AG09319 (cell line): ENCODE measurements at regions not wholly inside any gene's neighbourhood (a gene's known extent, or its start where the extent isn't known, plus 50 kb on each side); places are given as distances from the start of the nearest gene placed in this dataset.

Experiments used
- DNase-seq: peaks from one replicate; pipeline ENCODE4 v3.0.0-alpha.2; 2010; ENCODE audit warnings: low read depth; ENCODE audit errors: extremely low read depth
- TF ChIP-seq, protein P1 (sequence below): IDR thresholded peaks from 2 replicates; pipeline ENCODE4 v1.5.1; 2011; ENCODE audit warnings: low read depth, mild to moderate bottlenecking, inconsistent platforms, low read length, moderate library complexity

DNA sequence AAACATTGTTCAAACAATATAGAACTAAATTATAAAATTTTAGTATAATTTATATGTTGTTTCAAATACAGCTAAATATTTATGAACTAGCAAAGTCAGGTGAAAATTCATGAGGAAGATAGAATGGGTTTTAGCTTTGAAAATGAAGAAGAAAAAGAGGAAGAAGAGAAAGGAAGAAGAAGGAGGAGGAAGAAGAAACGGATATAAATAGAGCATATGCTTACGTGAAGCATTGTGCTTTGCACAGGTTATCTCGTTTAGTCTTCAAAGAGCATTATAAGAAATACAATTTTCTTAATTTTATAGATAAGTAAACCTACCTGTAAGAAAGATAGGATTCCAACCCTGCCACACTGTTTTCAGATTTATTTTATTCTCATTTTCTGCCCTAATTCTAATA lies 620.6 kb upstream of the DAB2 start:
- TF ChIP-seq, protein P1, sequence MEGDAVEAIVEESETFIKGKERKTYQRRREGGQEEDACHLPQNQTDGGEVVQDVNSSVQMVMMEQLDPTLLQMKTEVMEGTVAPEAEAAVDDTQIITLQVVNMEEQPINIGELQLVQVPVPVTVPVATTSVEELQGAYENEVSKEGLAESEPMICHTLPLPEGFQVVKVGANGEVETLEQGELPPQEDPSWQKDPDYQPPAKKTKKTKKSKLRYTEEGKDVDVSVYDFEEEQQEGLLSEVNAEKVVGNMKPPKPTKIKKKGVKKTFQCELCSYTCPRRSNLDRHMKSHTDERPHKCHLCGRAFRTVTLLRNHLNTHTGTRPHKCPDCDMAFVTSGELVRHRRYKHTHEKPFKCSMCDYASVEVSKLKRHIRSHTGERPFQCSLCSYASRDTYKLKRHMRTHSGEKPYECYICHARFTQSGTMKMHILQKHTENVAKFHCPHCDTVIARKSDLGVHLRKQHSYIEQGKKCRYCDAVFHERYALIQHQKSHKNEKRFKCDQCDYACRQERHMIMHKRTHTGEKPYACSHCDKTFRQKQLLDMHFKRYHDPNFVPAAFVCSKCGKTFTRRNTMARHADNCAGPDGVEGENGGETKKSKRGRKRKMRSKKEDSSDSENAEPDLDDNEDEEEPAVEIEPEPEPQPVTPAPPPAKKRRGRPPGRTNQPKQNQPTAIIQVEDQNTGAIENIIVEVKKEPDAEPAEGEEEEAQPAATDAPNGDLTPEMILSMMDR, result no peak
- no peak for DNase-seq

DNA sequence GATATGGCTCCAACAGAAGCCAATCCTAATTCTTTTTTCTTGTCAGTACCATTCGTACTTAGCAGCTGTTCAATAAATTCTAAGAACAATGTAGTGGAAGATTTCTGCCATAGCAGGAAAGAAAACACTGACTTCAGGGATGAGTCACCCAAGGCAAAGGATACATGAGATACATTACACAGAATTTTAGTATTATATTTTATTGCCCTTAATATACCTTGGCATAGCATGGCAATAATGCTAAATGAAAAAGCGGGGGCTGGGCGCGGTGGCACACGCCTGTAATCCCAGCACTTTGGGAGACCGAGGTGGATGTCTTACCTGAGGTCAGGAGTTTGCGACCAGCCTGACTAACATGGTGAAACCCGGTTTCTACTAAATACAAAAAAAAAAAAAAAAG lies 619.1 kb upstream of the DAB2 start:
- TF ChIP-seq, protein P1, result no peak
- DNase-seq, result no peak

DNA sequence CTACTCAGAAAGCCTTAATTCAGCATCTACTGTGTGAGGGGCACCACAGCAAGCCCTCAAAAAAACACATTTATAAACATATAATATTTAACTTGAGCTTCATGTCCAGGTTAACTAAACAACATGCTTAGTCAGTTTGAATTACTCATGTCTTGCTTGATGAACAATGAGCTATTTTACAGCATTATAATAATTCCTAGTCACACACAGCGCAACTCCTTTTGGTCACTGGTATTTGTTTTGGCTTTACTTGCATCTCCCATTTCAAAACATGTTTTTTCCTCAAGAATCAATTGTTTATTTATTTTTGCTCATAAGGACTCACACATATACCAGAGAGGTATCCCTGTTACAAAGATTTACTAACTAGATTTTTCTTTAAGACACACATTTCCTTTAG lies 616.7 kb upstream of the DAB2 start:
- DNase-seq, result no peak
- TF ChIP-seq, protein P1, result no peak

DNA sequence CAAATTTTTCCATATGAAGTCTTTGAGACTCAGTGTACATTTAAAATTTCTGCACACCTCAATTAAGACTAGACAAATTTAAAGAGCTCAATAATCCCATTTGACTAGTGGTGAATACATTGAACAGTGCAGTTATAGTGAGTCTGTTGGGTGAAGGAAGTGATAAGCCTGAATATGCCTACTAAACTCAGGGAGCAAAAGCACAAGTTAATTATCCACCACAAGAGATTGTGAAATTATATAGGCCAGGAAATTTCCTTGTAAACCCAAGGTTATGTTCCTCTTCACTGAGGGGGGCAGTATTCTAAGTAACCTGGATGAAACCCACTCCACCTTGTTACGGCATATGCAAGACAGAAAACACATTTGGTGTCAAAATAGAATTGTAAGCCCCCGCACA lies 612.9 kb upstream of the DAB2 start:
- TF ChIP-seq, protein P1, result no peak
- no peak for DNase-seq

DNA sequence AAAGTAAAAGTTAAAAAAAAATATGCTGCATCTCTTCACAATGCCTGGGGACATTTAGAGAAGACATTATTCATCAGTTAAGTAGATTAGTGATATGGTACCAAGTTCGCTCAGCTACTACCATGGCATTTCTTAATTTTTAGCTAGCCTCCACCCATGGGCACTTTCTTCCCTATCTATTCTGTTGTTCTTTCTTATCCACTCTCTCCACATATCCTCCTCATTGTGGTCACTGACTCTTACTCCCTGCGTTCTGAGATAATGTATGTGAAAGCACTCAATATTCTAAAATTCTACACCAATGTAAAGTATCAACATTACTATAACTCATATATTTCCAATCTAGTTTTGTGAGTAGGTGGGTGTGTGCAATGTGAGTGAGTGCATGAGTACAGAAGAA lies 609.7 kb upstream of the DAB2 start:
- TF ChIP-seq, protein P1, result no peak
- DNase-seq, result no peak

DNA sequence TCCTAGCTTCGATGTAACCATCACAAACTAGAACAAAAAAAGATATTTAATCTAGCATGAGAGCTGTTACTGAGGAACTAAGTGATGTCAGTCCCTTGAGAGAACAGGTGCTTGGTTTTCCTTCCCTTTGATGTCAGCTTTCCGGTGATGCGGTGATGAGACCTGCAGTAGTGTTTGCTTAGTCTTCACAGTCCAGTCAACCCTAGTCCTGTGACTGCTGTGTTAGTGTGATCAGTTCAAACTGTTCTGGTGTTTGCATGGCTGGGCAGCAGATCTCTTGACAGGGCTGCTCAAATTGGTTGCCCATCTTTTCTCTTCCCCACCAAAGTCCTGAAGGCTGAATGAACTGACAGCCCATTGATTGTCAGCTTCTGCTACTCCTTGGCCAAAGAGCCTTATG lies 608.6 kb upstream of the DAB2 start:
- no peak for DNase-seq
- TF ChIP-seq, protein P1, result no peak

DNA sequence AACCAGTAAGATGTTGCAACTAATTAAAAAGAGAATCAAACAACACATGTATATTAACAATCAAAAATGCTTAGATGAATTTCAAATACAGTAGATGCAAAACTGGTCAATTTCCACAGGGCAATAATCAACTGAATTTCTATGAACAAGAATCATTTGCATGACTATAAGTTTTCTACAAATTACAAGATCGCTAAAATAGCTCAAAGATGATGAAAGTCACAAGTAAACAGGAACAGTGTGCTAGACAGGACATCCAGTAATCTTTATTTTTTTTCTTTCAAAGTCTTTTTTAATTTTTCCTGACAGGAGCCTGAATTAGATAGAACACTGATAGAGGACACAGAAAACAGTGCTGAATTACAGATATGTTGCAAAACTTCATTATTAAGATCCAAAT lies 608.2 kb upstream of the DAB2 start:
- TF ChIP-seq, protein P1, result no peak
- DNase-seq, result no peak
